Forelimb muscle (tissue), 1 donor: ENCODE measurements at regions not wholly inside any gene's neighbourhood (a gene's known extent, or its start where the extent isn't known, plus 50 kb on each side); places are given as distances from the start of the nearest gene placed in this dataset.
"Not testable (repeated sequence)": the region's sequence is repeated elsewhere in the genome, so short reads cannot be mapped to it uniquely, and the experiment has no call there.

Experiments used
- DNase-seq: peaks from one replicate; pipeline ENCODE4 v3.0.0-alpha.2; 2013; ENCODE audit warnings: low read depth

DNA sequence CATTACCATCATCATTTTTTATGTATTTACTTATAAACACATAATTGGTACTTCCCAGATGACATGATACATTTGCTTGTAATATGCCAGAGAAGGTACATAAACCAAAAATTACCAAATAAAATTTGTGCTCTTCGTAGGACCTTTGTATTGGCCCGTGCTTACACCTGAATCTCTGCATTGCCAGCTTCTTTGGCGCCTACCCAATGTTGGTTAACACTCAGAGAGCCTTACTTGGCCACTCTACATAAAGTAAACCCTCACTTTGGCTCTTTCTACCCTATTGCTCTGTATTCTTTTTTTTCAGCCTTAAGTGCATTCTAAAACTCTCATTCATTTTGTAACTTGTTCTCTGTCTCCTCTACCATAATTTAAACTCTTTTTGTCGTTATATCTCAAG, 148.1 kb upstream of the ZNF608 start:
- DNase-seq: no peak

GRCh38 chr5:124895236-124895635, 148.8 kb upstream of the ZNF608 start:
- DNase-seq: no peak

- DNase-seq: no peak
Measured at GRCh38 chr5:124901081-124901480, 154.6 kb upstream of the ZNF608 start.

- no peak for DNase-seq
Measured at GRCh38 chr5:124902097-124902821, 155.8 kb upstream of the ZNF608 start.

GRCh38 chr5:124905256-124906130, 159.1 kb upstream of the ZNF608 start:
- no peak for DNase-seq

GRCh38 chr5:124906339-124907097, 160.1 kb upstream of the ZNF608 start:
- DNase-seq: peak; percentile 86

- no peak for DNase-seq
Measured at GRCh38 chr5:124907098-124907644, 160.7 kb upstream of the ZNF608 start.

DNA sequence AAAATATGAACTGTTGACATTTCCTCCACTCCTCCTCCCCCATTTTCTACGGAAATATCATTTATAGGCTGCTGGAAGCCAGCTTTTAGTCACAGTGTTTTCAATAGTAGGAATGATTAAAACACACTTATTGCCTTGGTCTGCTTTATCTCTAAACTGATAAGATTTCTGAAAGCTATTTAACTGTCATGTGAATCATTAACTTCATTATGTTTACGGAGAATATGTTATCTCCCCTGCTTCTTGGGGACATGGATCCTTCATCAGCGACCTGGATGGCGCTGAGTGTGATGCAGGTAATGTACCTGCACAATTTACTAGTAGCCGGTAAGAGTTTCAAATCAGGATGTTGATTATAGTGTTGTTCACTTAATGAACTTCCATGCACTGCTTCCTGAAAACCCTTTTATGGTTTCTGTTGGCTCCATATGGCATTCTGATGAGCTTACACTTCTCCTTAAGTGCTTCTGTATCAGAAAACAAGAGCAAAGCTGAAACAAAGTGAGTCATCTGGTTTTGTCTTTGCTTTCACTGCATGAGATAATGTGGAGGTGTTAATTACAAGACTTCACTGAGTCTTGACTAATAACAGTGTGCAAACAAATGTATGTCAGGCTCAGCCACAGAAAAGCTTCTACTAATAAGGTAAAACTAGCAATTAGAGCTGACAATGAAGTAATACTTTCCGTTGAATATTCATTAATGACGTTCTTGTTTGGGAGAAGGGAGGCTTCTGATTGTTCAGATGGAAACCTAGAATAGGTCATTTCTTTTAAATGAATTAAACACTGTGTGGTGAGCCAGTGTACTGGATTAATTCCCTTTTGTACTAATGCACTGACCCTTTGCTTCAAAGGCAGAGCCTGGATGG, 162.4 kb upstream of the ZNF608 start:
- no peak for DNase-seq

- DNase-seq: no peak
Measured at GRCh38 chr5:124909734-124910133, 163.3 kb upstream of the ZNF608 start.

GRCh38 chr5:124910354-124911016, 164.0 kb upstream of the ZNF608 start:
- DNase-seq: no peak

DNA sequence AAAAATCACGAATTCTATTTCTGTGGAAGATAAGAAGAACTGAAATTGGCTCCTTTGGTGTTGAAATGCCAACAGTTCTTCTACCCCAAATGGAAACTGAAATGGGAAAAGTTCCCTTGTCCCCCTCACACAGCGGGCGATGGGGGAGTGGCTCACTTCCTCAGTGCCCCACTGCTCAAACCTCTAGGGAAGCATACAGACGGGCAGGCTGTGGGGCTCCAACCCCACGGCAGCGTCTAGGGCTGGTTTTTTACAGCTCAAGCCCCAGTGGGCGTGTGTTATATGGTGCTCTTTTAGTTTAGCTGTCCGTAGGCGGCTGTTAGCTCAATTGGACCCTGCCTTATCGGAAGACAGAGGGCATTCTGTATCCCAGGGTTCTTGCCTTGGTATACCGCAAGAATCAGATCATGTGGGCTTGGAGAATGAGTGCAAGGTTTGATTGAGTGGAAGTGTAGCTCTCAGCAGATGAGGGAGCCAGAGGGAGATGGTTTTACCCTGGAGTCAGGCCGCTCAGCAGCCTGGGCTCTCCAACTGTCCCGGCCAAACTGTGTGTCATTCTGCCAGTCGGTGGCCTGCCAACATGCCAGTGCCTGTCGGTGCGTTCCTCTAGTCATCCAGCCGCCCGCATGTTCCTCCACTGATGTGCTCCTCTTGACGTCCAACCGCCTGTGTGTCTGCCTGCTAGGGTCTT, 166.3 kb upstream of the ZNF608 start:
- DNase-seq: no peak

DNA sequence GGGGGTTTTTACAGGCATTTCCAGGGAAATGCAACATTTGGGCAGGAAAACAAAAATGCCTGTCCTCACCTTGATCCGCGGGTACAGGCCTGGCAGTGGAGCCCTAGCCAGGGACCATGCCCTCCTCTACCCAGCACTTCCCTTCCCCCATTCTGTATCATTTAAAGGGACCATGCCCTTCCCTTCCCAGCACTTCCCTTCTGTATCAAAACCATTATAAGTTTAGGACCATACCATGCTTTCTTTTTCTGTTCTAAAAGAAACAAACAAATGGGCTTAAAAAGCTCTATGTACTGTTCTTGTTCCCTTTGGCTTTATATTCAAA, 166.9 kb upstream of the ZNF608 start:
- DNase-seq: no peak

DNA sequence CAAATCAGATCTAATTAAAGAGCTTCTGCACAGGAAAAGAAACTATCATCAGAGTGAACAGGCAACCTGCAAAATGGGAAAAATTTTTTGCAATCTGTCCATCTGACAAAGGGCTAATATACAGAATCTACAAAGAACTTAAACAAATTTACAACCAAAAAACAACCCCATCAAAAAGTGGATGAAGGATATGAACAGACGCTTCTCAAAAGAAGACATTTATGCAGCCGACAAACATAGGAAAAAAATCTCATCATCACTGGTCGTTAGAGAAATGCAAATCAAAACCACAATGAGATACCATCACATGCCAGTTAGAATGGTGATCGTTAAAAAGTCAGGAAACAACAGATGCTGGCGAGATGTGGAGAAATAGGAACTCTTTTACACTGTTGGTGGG, 169.9 kb upstream of the ZNF608 start:
- not testable (repeated sequence) for DNase-seq

GRCh38 chr5:124918618-124919017, 172.2 kb upstream of the ZNF608 start:
- no peak for DNase-seq

DNA sequence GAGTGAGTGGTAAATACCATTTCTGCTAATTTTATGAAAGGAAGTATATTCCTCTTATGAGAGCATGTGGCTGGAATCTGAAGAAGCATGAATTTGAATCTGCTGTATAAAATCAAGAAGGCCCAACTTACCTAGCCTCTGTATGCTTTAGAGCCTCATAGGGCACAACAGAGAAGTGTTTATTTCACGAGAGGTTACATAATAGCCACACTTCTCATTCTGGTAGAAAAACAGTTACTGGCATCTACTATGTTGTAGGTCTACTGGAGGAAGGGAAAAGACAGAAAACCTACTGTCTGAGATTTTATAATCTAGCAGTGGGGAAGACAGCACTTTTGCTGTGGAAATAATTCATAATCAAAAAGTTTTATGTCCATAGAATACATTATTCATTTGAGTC, 172.6 kb upstream of the ZNF608 start:
- no peak for DNase-seq

- DNase-seq: no peak
Measured at GRCh38 chr5:124919747-124920525, 173.5 kb upstream of the ZNF608 start.

- DNase-seq: no peak
Measured at GRCh38 chr5:124920909-124921666, 174.6 kb upstream of the ZNF608 start.

GRCh38 chr5:124921694-124922093, 175.3 kb upstream of the ZNF608 start:
- no peak for DNase-seq
